Ovary (tissue), 7 donors: ENCODE measurements at regions not wholly inside any gene's neighbourhood (a gene's known extent, or its start where the extent isn't known, plus 50 kb on each side); places are given as distances from the start of the nearest gene placed in this dataset.

Experiments
- DNase-seq, 5 donors: peaks; one replicate each; pipeline ENCODE4 v3.0.0-alpha.2; 2019 to 2020
- H3K27ac ChIP-seq, 2 donors: fragments of 200-600 bp; one replicate each; pipeline versions ENCODE4 v1.5.1 to v1.8.0; 2019 to 2022
- H3K27me3 ChIP-seq: fragments of 200-600 bp; one replicate; pipeline ENCODE4 v1.8.0; 2022
- H3K36me3 ChIP-seq: fragments of 200-600 bp; sonication (generic); one replicate; pipeline ENCODE4 v1.5.1; 2019
- H3K4me1 ChIP-seq: one replicate; pipeline ENCODE4 v1.8.1; 2013; ENCODE audit warnings: mild to moderate bottlenecking, moderate library complexity; ENCODE audit not compliant: insufficient read depth
- H3K4me3 ChIP-seq: fragments of 200-600 bp; sonication (generic); one replicate; pipeline ENCODE4 v1.5.1; 2017
- H3K9me3 ChIP-seq, 2 donors: fragments of 200-600 bp in 1 of 2; sonication (generic) in 1 of 2; one replicate each; pipeline versions ENCODE4 v1.5.1 to v1.8.1; 2013 to 2019; ENCODE audit warnings: mild to moderate bottlenecking in 1 of 2, moderate library complexity in 1 of 2
- CTCF ChIP-seq, 3 donors: fragments of 450-650 bp in 2 of 3; fragments of 200-600 bp in 1 of 3; IDR thresholded peaks; one replicate each; pipeline versions ENCODE4 v1.5.1 to v1.8.0; 2016 to 2022; ENCODE audit warnings: antibody characterized with exemption in 3 of 3, mild to moderate bottlenecking in 1 of 3
- EP300 ChIP-seq: sonication (generic); formaldehyde crosslinking; IDR thresholded peaks from one replicate; pipeline ENCODE4 v1.6.1; 2017; ENCODE audit warnings: antibody characterized with exemption
- POLR2A ChIP-seq: fragments of 450-650 bp; IDR thresholded peaks from one replicate; pipeline ENCODE4 v1.6.1; 2017; ENCODE audit warnings: antibody characterized with exemption, mild to moderate bottlenecking, moderate library complexity
- WGBS, 3 donors: extraction: QIAGEN DNeasy Blood & Tissue Kit in 1 of 3; methylation state at CpG; one replicate each; pipeline versions ENCODE4 v1.1.5 to v1.1.7; 2013 to 2017; 5-methylcytosine and 5-hydroxymethylcytosine counted together
- intact Hi-C, 4 donors: fragments of 100-400 bp; cut with DNase I; formaldehyde crosslinking; loops; one replicate each; pipeline versions ENCODE4 v1.11.0 to v1.15.1; 2022 to 2023
- donor health status: DM: no; HTN: no; CAD: no; lungs with moderate emphysema.
- donor health status: DM: no; HTN: no; CAD: no.
- donor health status: Bipolar disorder and iron deficiency.
- donor health status: DM: no; HTN: no; CAD: no.
- donor health status: DM: yes; HTN: yes; CAD: no.

GRCh38 chr5:167616043-167616890, 675.2 kb upstream of the WWC1 start:
- Histone ChIP-seq H3K36me3 (no peaks in the 10 kb centered on the region), H3K27ac (no peak overlapping the region), H3K9me3 (no peaks in the 10 kb centered on the region), H3K27me3 (no peaks in the 10 kb centered on the region), H3K4me3 (no peak overlapping the region), H3K4me1 (no peaks in the 10 kb centered on the region)
- TF ChIP-seq POLR2A (no peak), CTCF (IDR thresholded peaks at IDR 0.05) (no peak), EP300 (no peak)
- 39 to 72% (median 60%) methylated on average over 2 of the region's 2 CpGs for WGBS, 3 donors
- intact Hi-C loops, result no loop called here
- DNase-seq, result no peak

DNA sequence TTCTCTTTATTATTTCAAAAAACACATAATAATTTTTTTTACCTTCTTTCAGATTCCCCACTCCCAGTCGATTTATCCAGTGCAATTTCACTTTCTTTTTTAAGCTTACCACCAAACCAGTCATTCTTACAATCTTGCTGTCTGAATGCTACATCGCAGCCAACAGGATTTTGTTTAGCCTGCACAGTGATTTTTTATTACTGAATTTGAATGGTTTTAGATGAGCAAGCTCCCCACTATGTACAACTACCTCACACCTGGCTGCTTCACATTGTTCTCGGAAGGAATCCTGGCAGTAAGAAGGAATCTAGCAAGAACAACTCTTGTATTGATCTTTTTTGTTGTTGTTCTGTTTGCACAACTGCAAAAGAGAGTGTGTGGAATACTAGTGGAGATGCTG, 668.1 kb upstream of the WWC1 start:
- H3K4me1 ChIP-seq, result no peaks in the 10 kb centered on the region
- TF ChIP-seq CTCF (IDR thresholded peaks at IDR 0.05), result no peak
- TF ChIP-seq POLR2A, result no peak
- TF ChIP-seq EP300, result no peak
- H3K9me3 ChIP-seq, result no peaks in the 10 kb centered on the region
- H3K4me3 ChIP-seq, result no peak overlapping the region
- intact Hi-C loops, result no loop called here
- H3K27ac ChIP-seq, result no peak overlapping the region
- H3K27me3 ChIP-seq, result no peaks in the 10 kb centered on the region
- DNase-seq, result no peak
- H3K36me3 ChIP-seq, result no peaks in the 10 kb centered on the region
- 55 to 70% (median 59%) methylated on average over 3 of the region's 3 CpGs for WGBS, 3 donors

- Histone ChIP-seq H3K27ac (no peak overlapping the region), H3K4me1 (no peaks in the 10 kb centered on the region), H3K9me3 (no peaks in the 10 kb centered on the region), H3K36me3 (no peaks in the 10 kb centered on the region), H3K27me3 (no peaks in the 10 kb centered on the region), H3K4me3 (no peak overlapping the region)
- TF ChIP-seq EP300 (no peak), CTCF (IDR thresholded peaks at IDR 0.05) (no peak), POLR2A (no peak)
- 70 to 76% (median 72%) methylated on average over 2 of the region's 2 CpGs for WGBS, 3 donors
- intact Hi-C loops, result no loop called here
- DNase-seq, result no peak
Observed at GRCh38 chr5:167624053-167624452, 667.4 kb upstream of the WWC1 start.

DNA sequence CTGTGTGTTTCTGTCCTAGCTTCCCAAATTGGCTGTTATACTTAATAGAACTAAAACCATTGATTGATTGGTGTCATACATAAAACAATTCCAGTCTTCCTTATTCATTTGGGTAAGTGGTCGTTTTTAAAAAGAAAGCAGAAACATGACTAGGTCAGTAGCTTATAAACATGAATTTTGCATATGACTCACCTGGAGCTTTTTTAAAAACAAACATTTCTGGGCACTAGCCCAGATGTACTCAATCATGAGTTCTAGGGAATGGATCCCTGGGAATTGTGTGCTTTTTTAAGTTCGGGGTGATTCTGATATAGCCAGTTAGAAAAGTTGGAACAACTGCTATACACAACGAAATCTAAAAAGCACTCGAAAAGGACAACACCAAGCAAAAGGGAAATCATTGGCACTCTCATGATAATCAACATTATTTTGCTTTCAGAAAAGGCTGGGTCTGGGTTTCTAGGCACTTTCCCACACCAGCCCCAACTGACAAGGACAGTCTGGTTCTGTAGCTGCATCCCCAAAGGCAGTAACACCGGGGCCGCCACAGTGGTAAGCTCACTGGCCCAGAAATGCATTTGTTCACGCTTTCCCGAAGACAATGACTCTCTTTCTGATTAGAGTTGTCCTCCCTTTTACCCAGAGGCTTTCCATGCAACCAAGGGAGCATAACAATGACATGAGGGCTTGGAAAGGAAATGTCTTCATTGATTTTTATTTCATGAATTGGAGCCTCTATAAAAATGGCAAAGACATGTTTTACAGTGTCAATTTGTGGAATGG, 664.9 kb upstream of the WWC1 start:
- Histone ChIP-seq H3K27ac (no peak overlapping the region), H3K9me3 (no peaks in the 10 kb centered on the region), H3K4me1 (no peaks in the 10 kb centered on the region), H3K36me3 (no peaks in the 10 kb centered on the region), H3K4me3 (no peak overlapping the region), H3K27me3 (no peaks in the 10 kb centered on the region)
- intact Hi-C loops, result no loop called here
- 76 to 83% (median 78%) methylated on average over 8 of the region's 8 CpGs for WGBS, 3 donors
- DNase-seq, result no peak
- TF ChIP-seq EP300 (no peak), POLR2A (no peak), CTCF (IDR thresholded peaks at IDR 0.05) (no peak)
